Gastroesophageal sphincter (tissue), 4 donors: ENCODE measurements at regions not wholly inside any gene's neighbourhood (a gene's known extent, or its start where the extent isn't known, plus 50 kb on each side); places are given as distances from the start of the nearest gene placed in this dataset.
"Not testable (repeated sequence)": the region's sequence is repeated elsewhere in the genome, so short reads cannot be mapped to it uniquely, and the experiment has no call there.

Source experiments
- ATAC-seq: fragments of 150-250 bp; one replicate; pipeline ENCODE4 v1.9.1; 2016; ENCODE audit warnings: mild to moderate bottlenecking, moderate library complexity
- H3K27ac ChIP-seq, 4 donors: fragments of 200-600 bp; sonication (generic) in 3 of 4; 1 replicate in 3 of 4; 2 replicates in 1 of 4; pipeline ENCODE4 v1.5.1; 2016 to 2019
- H3K27me3 ChIP-seq: fragments of 200-600 bp; sonication (generic); one replicate; pipeline ENCODE4 v1.5.1; 2019
- H3K36me3 ChIP-seq, 2 donors: fragments of 200-600 bp; sonication (generic); one replicate each; pipeline ENCODE4 v1.5.1; 2019; ENCODE audit warnings: control low read depth in 1 of 2
- H3K4me1 ChIP-seq, 3 donors: fragments of 200-600 bp; sonication (generic); 1 replicate in 2 of 3; 2 replicates in 1 of 3; pipeline ENCODE4 v1.5.1; 2016 to 2019; ENCODE audit warnings: control low read depth in 2 of 3
- H3K4me3 ChIP-seq, 2 donors: fragments of 200-600 bp; sonication (generic); one replicate each; pipeline ENCODE4 v1.5.1; 2019; ENCODE audit warnings: mild to moderate bottlenecking in 1 of 2, moderate library complexity in 1 of 2
- H3K9me3 ChIP-seq, 3 donors: fragments of 200-600 bp; sonication (generic); one replicate each; pipeline ENCODE4 v1.5.1; 2017 to 2019; ENCODE audit warnings: control low read depth in 2 of 3
- CTCF ChIP-seq, 4 experiments: fragments of 200-600 bp in 2 of 4; fragments of 450-650 bp in 2 of 4; sonication (generic) in 1 of 4; IDR thresholded peaks; one replicate each; pipeline ENCODE4 v1.5.1; 2017 to 2019; ENCODE audit warnings: antibody characterized with exemption in 4 of 4, mild to moderate bottlenecking in 2 of 4, moderate library complexity in 2 of 4
- EP300 ChIP-seq: sonication (generic); formaldehyde crosslinking; IDR thresholded peaks from one replicate; pipeline ENCODE4 v1.6.1; 2017; ENCODE audit warnings: antibody characterized with exemption, mild to moderate bottlenecking
- POLR2A ChIP-seq, 2 donors: fragments of 450-650 bp; IDR thresholded peaks; one replicate each; pipeline ENCODE4 v1.6.1; 2017; ENCODE audit warnings: antibody characterized with exemption in 2 of 2, mild to moderate bottlenecking in 2 of 2, moderate library complexity in 1 of 2
- POLR2AphosphoS5 ChIP-seq: sonication (generic); formaldehyde crosslinking; IDR thresholded peaks from one replicate; pipeline ENCODE4 v1.6.1; 2017; ENCODE audit warnings: antibody characterized with exemption
- WGBS, 2 donors: methylation state at CpG; one replicate each; pipeline ENCODE4 v1.1.5; 2018; ENCODE audit warnings: low coverage in 1 of 2; 5-methylcytosine and 5-hydroxymethylcytosine counted together

GRCh38 chrX:460823-461640 is 74.3 kb upstream of the PPP2R3B start:
- no peaks in the 10 kb centered on the region for H3K9me3 ChIP-seq
- 68 to 93% methylated on average over 11 to 32 of the region's 45 CpGs for WGBS, 2 donors
- no peaks in the 10 kb centered on the region for H3K36me3 ChIP-seq
- H3K4me3 ChIP-seq = no peak overlapping the region
- ATAC-seq = no peak
- no peak overlapping the region for H3K27ac ChIP-seq
- peaks cover 68% of the 10 kb centered on the region for H3K27me3 ChIP-seq
- no peaks in the 10 kb centered on the region for H3K4me1 ChIP-seq
- TF ChIP-seq CTCF (IDR thresholded peaks at IDR 0.05) (no peak), POLR2AphosphoS5 (no peak), EP300 (no peak), POLR2A (IDR thresholded peaks at IDR 0.05) (no peak)

GRCh38 chrX:462853-463252 is 76.1 kb upstream of the PPP2R3B start:
- TF ChIP-seq POLR2A (IDR thresholded peaks at IDR 0.05) (no peak), POLR2AphosphoS5 (no peak), EP300 (no peak), CTCF (IDR thresholded peaks at IDR 0.05) (no peak)
- Histone ChIP-seq H3K27ac (no peak overlapping the region), H3K4me1 (no peaks in the 10 kb centered on the region), H3K4me3 (no peak overlapping the region), H3K27me3 (peaks cover 86% of the 10 kb centered on the region), H3K36me3 (no peaks in the 10 kb centered on the region), H3K9me3 (no peaks in the 10 kb centered on the region)
- WGBS, 2 donors = 60 to 75% methylated on average over 3 to 4 of the region's 21 CpGs
- no peak for ATAC-seq

GRCh38 chrX:465418-466215 is 78.9 kb upstream of the PPP2R3B start:
- Histone ChIP-seq H3K27ac (no peak overlapping the region), H3K9me3 (no peaks in the 10 kb centered on the region), H3K4me1 (no peaks in the 10 kb centered on the region), H3K36me3 (no peaks in the 10 kb centered on the region), H3K27me3 (peaks cover 85% of the 10 kb centered on the region), H3K4me3 (no peak overlapping the region)
- ATAC-seq = no peak
- TF ChIP-seq EP300 (no peak), POLR2AphosphoS5 (no peak), POLR2A (IDR thresholded peaks at IDR 0.05) (no peak), CTCF (IDR thresholded peaks at IDR 0.05) (no peak)
- 57 to 63% methylated on average over 11 to 25 of the region's 32 CpGs for WGBS, 2 donors

- peaks cover 78% of the 10 kb centered on the region for H3K27me3 ChIP-seq
- H3K4me3 ChIP-seq, H3K27ac ChIP-seq, ATAC-seq, H3K9me3 ChIP-seq, H3K4me1 ChIP-seq, H3K36me3 ChIP-seq: not testable (repeated sequence)
- WGBS, 2 donors = 98 to 100% methylated on average over 8 to 13 of the region's 17 CpGs
Measured at GRCh38 chrX:466836-467235, 80.1 kb upstream of the PPP2R3B start.

- peaks cover 74% of the 10 kb centered on the region for H3K27me3 ChIP-seq
Measured at GRCh38 chrX:467686-468085, 81.0 kb upstream of the PPP2R3B start.

GRCh38 chrX:468979-469378 is 82.3 kb upstream of the PPP2R3B start:
- H3K27ac ChIP-seq = no peak overlapping the region
- no peak for ATAC-seq
- H3K4me1 ChIP-seq = no peaks in the 10 kb centered on the region
- TF ChIP-seq POLR2A (IDR thresholded peaks at IDR 0.05) = no peak
- TF ChIP-seq POLR2AphosphoS5 = no peak
- TF ChIP-seq EP300 = no peak
- TF ChIP-seq CTCF (IDR thresholded peaks at IDR 0.05) = no peak
- peaks cover 64% of the 10 kb centered on the region for H3K27me3 ChIP-seq
- H3K9me3 ChIP-seq = peaks cover 0 to 14% (median 0%) of the 10 kb centered on the region in 3 donors
- H3K4me3 ChIP-seq = no peak overlapping the region
- 74 to 82% methylated on average over 5 to 6 of the region's 9 CpGs for WGBS, 2 donors
- H3K36me3 ChIP-seq = no peaks in the 10 kb centered on the region

More at GRCh38 chrX:467686-468085, 81.0 kb upstream of the PPP2R3B start:
- H3K4me3 ChIP-seq, H3K36me3 ChIP-seq, H3K4me1 ChIP-seq, H3K27ac ChIP-seq, ATAC-seq, H3K9me3 ChIP-seq: not testable (repeated sequence)
- 100% methylated on average over 1 to 2 of the region's 16 CpGs for WGBS, 2 donors
